Brain microvascular endothelial cell (primary cell): ENCODE measurements at regions not wholly inside any gene's neighbourhood (a gene's known extent, or its start where the extent isn't known, plus 50 kb on each side); places are given as distances from the start of the nearest gene placed in this dataset.

ENCODE experiments used
- DNase-seq: peaks from one replicate; pipeline ENCODE4 v3.0.0-alpha.2; 2020
- H3K27ac ChIP-seq: fragments of 250-450 bp; sonication (Bioruptor Pico); 2 replicates; pipeline ENCODE4 v1.5.1; 2020; ENCODE audit warnings: mild to moderate bottlenecking, moderate library complexity
- H3K27me3 ChIP-seq: fragments of 250-450 bp; sonication (Bioruptor Pico); replicated peaks from 2 replicates; pipeline ENCODE4 v1.5.1; 2020; ENCODE audit warnings: mild to moderate bottlenecking
- H3K36me3 ChIP-seq: fragments of 250-450 bp; sonication (Bioruptor Pico); replicated peaks from 2 replicates; pipeline ENCODE4 v1.5.1; 2020; ENCODE audit warnings: mild to moderate bottlenecking
- H3K4me3 ChIP-seq: 2 replicates; pipeline ENCODE4 v1.5.1; 2011; ENCODE audit warnings: low read depth, mild to moderate bottlenecking, control low read depth, low read length, moderate library complexity
- CTCF ChIP-seq: IDR thresholded peaks from 2 replicates; pipeline ENCODE4 v1.5.1; 2011; ENCODE audit warnings: low read depth, mild to moderate bottlenecking, moderate library complexity, low read length, control low read depth, inconsistent platforms; ENCODE audit errors: missing control alignments
- in situ Hi-C: cut with HindIII; loops from 2 replicates; pipeline ENCODE4 v1.10.0; 2017; ENCODE audit warnings: low sequenced_read_pairs, low pct_ligation_motif_present

DNA sequence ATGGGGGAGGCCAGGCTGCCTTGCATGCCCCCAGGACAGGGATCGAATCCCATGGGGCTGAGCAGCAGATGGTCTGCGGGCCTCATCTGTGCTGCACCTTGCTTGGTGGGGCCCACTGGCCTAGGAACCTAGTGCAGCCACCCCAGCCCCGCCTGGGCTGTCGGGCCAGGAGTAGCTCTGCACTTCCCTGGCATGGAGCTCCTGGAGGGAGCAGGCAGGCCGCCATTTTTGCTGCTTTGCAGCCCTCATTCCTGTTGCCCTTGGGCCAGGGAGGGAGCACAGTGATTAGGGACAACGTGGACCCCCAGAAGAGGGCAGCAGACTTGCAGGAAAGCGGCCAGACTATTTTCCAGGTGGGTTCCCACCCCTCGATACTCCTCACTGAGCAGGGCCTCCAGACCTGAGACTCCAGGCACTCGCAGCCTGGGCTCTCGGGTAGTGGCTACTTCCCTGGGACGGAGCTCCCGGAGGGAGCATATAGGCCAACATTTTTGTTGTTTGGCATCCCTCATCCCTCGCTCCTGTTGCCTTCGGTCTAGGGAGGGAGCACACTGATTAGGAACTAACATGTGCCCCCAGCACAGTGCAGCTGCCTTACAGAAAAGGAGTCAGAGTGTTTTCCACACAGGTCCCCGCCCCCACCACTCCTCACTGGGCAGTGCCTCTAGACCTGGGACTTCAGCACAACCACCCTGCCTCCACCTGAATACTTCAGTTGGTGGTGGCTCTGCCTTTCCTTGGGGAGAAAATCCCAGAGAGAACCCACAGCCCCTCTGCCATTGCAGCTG lies 99.5 kb downstream of the MAIP1 start:
- Histone ChIP-seq H3K27me3 (no peaks in the 10 kb centered on the region), H3K27ac (no peak overlapping the region), H3K36me3 (no peaks in the 10 kb centered on the region), H3K4me3 (no peak overlapping the region)
- DNase-seq = no peak
- TF ChIP-seq CTCF = peak; percentile 51
- in situ Hi-C loops = no loop called here

DNA sequence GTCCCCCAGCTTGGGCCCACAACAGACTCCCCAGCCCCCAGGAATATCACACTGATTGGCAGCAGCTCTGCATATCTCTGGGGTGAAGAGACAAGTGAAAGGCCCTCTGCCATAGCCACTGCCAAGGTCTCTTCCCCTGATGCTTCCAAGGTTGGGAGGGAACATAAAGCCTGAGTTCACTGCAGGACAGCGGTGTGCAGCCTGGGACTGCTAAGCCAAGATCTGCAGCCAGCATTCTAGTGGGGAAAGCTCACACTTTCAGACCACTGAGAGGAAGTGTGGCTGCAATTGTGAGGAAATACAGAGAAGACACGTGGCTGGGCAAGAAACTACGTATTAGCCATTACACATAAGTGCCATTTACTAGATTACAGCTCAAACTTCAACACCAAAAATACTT lies 100.7 kb downstream of the MAIP1 start:
- in situ Hi-C loops = no loop called here
- no peak for DNase-seq

GRCh38 chr2:200063155-200063554 lies 107.8 kb downstream of the MAIP1 start:
- no peak overlapping the region for H3K27ac ChIP-seq
- H3K36me3 ChIP-seq = no peaks in the 10 kb centered on the region
- no peak overlapping the region for H3K4me3 ChIP-seq
- TF ChIP-seq CTCF = no peak
- H3K27me3 ChIP-seq = no peaks in the 10 kb centered on the region
- in situ Hi-C loops = no loop called here
- DNase-seq = no peak

More for the DNA sequence above, 100.7 kb downstream of the MAIP1 start:
- Histone ChIP-seq H3K36me3 (no peaks in the 10 kb centered on the region), H3K27ac (no peak overlapping the region), H3K27me3 (no peaks in the 10 kb centered on the region), H3K4me3 (no peak overlapping the region)
- no peak for TF ChIP-seq CTCF

- no peak for DNase-seq
- no peak for TF ChIP-seq CTCF
- Histone ChIP-seq H3K36me3 (no peaks in the 10 kb centered on the region), H3K27ac (no peak overlapping the region), H3K27me3 (no peaks in the 10 kb centered on the region), H3K4me3 (no peak overlapping the region)
- in situ Hi-C loops = no loop called here
Measured at GRCh38 chr2:200064879-200065278, 109.5 kb downstream of the MAIP1 start.

GRCh38 chr2:200065477-200065876 lies 110.1 kb downstream of the MAIP1 start:
- no peak for DNase-seq
- no peak overlapping the region for H3K27ac ChIP-seq
- H3K36me3 ChIP-seq = no peaks in the 10 kb centered on the region
- TF ChIP-seq CTCF = no peak
- no peak overlapping the region for H3K4me3 ChIP-seq
- in situ Hi-C loops = no loop called here
- H3K27me3 ChIP-seq = no peaks in the 10 kb centered on the region

- in situ Hi-C loops = no loop called here
- no peaks in the 10 kb centered on the region for H3K27me3 ChIP-seq
Measured at GRCh38 chr2:200066417-200066816, 111.0 kb downstream of the MAIP1 start.

More at GRCh38 chr2:200066417-200066816, 111.0 kb downstream of the MAIP1 start:
- TF ChIP-seq CTCF = no peak
- H3K27ac ChIP-seq = no peak overlapping the region
- no peaks in the 10 kb centered on the region for H3K36me3 ChIP-seq
- DNase-seq = no peak
- no peak overlapping the region for H3K4me3 ChIP-seq
